ENCODE measurements at regions not wholly inside any gene's neighbourhood (a gene's known extent, or its start where the extent isn't known, plus 50 kb on each side); places are given as distances from the start of the nearest gene placed in this dataset.

GRCh38 chr12:58306266-58307000 lies 365.1 kb downstream of the ATP23 start:
- TF ChIP-seq ZNF274 (IDR thresholded peaks at IDR 0.05; ENCODE audit: low read depth, low read length) (no peak), YY1 (IDR thresholded peaks at IDR 0.05; ENCODE audit: insufficient read depth, insufficient read length) (no peak), SUZ12 (IDR thresholded peaks at IDR 0.05; ENCODE audit: extremely low read depth, insufficient read depth, insufficient read length) (no peak)
